GM19397 (cell line): ENCODE measurements at regions not wholly inside any gene's neighbourhood (a gene's known extent, or its start where the extent isn't known, plus 50 kb on each side); places are given as distances from the start of the nearest gene placed in this dataset.

Experiments
- ATAC-seq: cut with Tn5 transposase; IDR thresholded peaks from one replicate; pipeline ENCODE4 v1.9.1; 2021; ENCODE audit warnings: mild to moderate bottlenecking, moderate library complexity; ENCODE audit not compliant: unreplicated experiment

GRCh38 chr14:85293612-85294234 lies 236.2 kb upstream of the FLRT2 start:
- no peak for ATAC-seq

DNA sequence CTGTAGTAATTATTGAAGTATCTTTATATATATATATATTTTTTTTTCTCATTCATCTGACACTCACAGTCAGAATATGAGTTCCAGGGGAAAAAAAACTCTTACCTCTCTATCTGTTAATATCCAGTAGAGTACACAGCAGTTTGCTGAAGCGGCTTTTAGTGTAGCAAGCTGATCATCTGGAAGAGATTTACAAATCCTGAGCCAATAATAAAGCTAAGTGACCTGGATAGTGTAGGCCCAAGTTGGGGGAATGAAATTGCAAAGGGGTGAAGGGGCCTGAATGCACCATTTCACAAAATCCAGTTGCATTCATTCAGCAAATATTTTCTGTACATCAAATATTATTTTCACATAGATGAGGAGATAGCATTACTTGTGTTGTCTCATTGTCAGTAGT lies 234.6 kb upstream of the FLRT2 start:
- no peak for ATAC-seq

- no peak for ATAC-seq
Measured at GRCh38 chr14:85296456-85297210, 233.3 kb upstream of the FLRT2 start.

DNA sequence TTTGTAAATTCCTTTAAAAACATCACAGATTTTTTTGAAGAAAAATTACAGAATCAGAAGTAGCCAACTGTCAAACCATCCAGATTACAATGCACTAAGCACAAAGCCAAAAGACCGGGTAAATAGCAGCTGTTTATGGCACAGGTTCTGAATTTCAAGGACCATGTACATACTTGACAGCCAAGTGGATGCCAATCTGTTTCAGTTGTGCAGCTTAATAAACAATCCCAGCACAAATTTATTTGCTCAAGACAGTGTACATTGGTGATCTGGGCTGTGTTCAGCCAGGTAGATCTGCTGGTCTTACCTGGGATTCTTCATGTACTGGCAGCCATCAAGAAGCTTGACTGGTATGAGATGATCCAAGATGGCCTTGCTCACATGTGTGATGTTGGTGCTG lies 229.8 kb upstream of the FLRT2 start:
- no peak for ATAC-seq

- no peak for ATAC-seq
Measured at GRCh38 chr14:85301506-85301905, 228.4 kb upstream of the FLRT2 start.

DNA sequence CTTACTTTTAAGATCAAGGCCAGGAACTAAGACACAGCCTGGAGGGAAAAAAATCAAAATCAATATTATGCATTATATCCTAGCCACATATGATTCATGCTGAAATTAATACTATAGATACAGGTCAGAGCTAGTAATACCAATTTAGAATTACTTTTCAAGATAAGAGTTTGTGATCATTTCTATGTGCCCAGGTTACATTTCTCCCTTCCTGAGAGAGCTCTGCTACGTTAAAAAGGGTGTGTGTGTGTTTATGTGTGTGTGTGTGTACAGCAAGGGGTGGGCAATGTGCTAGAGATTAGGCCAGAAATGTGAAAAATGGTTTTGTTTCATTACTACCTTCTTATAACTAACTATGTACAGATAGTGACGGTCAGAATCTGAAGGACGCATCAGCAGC lies 223.9 kb upstream of the FLRT2 start:
- ATAC-seq = no peak

DNA sequence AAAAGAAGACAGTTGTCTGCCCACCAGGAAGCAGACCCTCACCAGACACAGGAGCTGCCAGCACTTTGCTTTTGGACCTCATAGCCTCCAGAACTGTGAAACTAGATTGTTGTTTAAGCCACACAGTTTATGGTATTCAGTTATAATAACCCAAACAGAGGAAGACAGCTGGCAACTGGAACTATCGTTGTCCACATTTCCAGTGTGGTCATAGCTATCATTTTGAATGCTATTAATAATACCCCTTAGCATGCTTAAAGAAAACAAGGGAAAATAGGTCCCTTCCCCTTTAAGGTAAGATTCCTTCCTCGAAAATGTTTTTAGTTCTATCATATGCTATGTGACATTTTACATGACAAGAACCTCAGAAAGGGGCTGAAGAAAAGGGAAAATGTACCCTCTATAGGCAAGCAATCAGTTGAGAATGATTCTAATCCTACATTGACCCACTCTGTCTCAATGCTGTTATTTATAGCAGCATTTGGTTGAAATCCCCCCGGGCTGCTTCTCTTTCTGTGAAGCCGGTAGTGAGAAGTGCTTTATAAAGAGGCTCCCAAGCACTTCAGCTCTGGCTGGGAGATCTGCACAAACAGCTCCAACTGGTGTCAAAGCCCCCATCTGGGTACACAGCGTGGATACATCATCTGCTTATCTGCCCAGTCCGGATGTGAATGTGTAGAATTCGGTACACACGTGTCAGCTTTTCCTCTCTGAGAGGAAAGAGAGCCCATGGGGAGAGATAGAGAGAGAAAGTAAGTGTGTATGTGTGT lies 221.2 kb upstream of the FLRT2 start:
- ATAC-seq = no peak

GRCh38 chr14:85310491-85311272 lies 219.3 kb upstream of the FLRT2 start:
- ATAC-seq = no peak

GRCh38 chr14:85313560-85314207 lies 216.3 kb upstream of the FLRT2 start:
- ATAC-seq = no peak

- ATAC-seq = no peak
Measured at GRCh38 chr14:85315290-85315689, 214.7 kb upstream of the FLRT2 start.

DNA sequence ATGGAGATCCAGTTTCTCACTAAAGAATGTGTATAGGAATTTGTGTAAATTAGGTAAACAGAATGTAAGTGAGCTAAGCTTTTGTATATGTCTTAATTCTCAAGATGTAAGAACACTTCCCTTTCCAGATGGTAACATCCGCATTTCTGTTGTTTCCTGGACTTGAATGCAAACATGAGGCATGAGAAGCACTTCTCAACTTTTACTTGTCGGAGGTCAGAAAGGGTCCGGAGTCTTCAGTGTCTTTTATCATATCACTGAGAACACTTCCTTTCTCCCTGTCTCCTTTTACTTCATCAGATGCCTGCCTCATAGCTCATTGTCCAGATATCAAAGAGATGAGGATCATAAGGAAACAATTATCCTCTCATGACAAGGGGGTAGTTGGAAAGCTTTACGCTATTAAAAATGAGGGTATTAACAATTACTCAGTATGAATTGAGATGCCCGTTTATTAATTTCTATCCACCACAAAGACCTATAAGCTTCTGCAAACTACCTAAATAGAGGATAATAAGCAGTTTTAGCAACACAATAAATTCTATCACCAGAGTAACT lies 214.1 kb upstream of the FLRT2 start:
- ATAC-seq = no peak

- ATAC-seq = no peak
Measured at GRCh38 chr14:85316701-85317410, 213.1 kb upstream of the FLRT2 start.

- no peak for ATAC-seq
Measured at GRCh38 chr14:85317491-85318021, 212.4 kb upstream of the FLRT2 start.

DNA sequence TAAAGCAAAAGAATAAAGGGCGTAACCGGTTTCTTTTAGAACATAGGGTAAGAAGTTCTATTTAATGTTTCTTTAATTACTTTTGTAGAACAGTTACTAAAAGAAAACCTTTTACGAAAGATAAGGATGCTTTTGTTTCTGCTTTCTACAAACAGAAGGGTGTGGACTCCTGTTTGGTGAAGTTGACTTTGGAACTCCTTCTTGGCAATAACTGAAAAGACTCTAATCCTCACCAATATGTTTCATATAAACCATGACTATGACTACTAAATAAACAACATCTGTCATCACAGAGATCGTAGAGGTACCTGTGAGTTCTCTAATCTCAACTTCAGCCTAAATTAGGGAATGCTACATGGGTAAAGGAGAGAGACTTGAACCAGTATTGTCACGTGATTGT lies 210.8 kb upstream of the FLRT2 start:
- no peak for ATAC-seq

- no peak for ATAC-seq
Measured at GRCh38 chr14:85319998-85320630, 209.8 kb upstream of the FLRT2 start.

DNA sequence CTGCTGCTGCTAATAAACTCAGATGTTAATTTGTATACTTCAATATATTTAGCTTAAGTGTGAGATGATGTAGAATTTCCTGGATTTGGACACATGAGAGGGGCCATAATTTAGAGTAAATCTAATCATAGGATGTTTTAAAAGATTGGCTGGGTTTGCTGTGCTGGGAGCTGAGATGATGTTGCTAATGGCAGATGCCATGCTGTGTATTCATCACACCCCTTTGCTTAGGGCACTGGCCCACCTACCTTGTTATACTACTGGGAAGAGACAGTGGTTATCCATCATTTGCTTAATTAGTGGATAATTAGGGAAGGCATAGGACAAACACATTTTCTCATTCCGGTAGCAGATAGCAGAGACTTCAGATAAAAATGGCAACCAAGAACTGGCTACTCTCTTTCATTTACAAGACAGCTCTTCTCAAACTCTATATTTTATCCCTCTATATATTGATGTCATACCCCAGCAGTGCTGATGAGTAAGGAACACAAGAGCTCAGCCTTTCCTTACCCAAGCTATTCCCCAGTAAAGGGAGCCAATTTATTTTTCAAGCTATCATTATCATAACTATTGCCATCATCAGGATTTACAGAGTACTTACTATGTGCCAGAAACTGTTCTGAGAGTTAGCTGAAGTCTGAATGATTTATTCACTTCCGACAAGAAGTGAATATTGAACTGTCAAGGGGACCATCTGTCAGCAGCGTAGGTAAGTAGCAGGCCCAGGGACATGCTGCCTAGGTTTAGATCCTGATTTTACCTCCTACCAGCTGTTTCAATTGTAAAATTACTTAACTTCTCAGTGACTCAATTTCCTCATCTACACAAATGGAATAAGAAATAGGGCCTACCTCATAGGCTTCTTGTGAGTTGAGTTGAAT lies 204.6 kb upstream of the FLRT2 start:
- no peak for ATAC-seq

GRCh38 chr14:85332401-85332800 lies 197.5 kb upstream of the FLRT2 start:
- no peak for ATAC-seq

- no peak for ATAC-seq
Measured at GRCh38 chr14:85333313-85333712, 196.6 kb upstream of the FLRT2 start.
